ENCODE measurements at regions not wholly inside any gene's neighbourhood (a gene's known extent, or its start where the extent isn't known, plus 50 kb on each side); places are given as distances from the start of the nearest gene placed in this dataset.

DNA sequence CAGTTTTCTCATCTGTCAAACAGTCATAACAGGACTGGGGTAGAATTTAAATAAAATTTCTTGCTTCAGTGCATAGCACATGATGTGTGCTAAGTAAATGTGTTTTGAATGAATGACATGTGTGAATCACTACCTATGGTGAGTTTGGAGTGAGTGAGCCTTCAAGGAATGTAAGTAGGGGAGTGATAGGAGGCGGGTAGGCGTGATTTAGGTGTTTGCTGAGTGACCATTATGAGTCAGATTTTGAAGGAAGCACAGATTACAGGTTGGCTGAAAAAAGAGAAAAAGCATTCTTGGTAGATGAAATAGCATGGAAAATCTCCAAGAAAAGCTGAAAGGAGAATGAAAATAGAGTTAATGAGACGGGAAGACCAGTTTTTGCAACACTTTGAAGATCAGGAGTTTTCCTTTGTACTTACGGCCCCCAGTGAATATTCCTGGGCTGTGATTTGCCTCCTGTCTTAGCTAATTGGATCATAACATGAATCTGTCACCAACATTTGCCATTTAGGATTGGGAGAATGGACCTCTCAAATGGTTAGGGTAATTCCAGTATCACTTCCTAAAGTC is 136.9 kb upstream of the GATA6 start:
- TF ChIP-seq CTCF (IDR thresholded peaks at IDR 0.05) = no peak
- TF ChIP-seq POLR2A (IDR thresholded peaks at IDR 0.05) = no peak
